ENCODE measurements at regions not wholly inside any gene's neighbourhood (a gene's known extent, or its start where the extent isn't known, plus 50 kb on each side); places are given as distances from the start of the nearest gene placed in this dataset.

DNA sequence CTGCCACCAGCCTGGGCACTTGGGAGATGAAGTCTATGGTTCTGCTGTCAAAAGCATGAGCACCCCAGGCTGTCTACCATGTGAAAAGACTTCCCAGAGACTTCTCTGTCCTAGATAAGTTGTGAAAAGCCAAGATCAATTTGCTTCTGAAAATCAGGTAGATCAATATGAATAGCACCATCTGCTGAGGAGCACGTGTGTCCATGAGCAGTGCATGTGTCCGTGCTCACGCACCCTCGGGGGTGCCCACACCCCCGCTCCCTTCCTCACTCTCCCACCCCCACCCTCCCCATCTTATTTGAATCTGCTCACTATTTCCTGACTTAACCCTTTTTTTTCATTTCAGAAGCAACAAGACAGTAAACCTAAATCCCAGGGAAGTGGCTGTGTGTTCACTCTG is 238.3 kb upstream of the SDK2 start (continued):
- TF ChIP-seq CDX4 (CRISPR knock-in tag; IDR thresholded peaks at IDR 0.05; ENCODE audit: borderline replicate concordance) (no peak), IRF2 (CRISPR knock-in tag; IDR thresholded peaks at IDR 0.05; ENCODE audit: borderline replicate concordance, low read depth) (no peak), MXD4 (CRISPR knock-in tag; IDR thresholded peaks at IDR 0.05; ENCODE audit: borderline replicate concordance) (no peak), ZNF232 (CRISPR knock-in tag; IDR thresholded peaks at IDR 0.05) (no peak), NR3C1 (CRISPR knock-in tag; conservative IDR thresholded peaks at IDR 0.05; ENCODE audit: low read depth) (no peak)

DNA sequence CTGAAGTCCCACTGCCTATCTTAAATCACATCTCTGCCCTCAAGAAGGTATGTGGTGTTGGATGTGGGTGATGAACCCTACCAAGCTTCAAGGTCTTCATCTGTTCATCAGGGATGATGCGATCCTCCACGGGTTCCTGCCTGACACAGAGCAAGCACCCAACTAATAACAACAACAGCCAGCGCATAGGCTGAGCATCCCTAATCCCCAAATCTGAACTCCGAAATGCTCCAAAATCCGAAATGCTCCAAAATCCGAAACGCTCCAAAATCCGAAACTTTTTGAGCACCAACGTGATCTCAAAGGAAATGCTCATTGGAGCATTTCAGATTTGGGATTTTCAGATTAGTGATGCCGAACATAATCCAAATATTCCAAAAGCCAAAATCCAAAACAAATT is 238.9 kb upstream of the SDK2 start:
- Mint-ChIP-seq H3K36me3 (no peaks in the 10 kb centered on the region), H3K27me3 (ENCODE audit: low read depth) (peaks cover 6% of the 10 kb centered on the region), H3K27ac (no peak overlapping the region), H3K4me1 (no peaks in the 10 kb centered on the region; the same call in 1 of the 2 replicates), H3K4me3 (no peak overlapping the region), H3K9me3 (no peaks in the 10 kb centered on the region)
- DNase-seq (ENCODE audit: low spot score) = no peak
- no peak for ATAC-seq
- ChIA-PET POLR2A (no interaction called here), CTCF (no interaction called here)
- TF ChIP-seq IRF2 (CRISPR knock-in tag; IDR thresholded peaks at IDR 0.05; ENCODE audit: borderline replicate concordance, low read depth) (no peak), ZNF281 (CRISPR knock-in tag; IDR thresholded peaks at IDR 0.05) (no peak), NR2C2 (CRISPR knock-in tag; IDR thresholded peaks at IDR 0.05) (no peak), SMAD3 (CRISPR knock-in tag; IDR thresholded peaks at IDR 0.05; ENCODE audit: borderline replicate concordance) (no peak), ATF1 (CRISPR knock-in tag; IDR thresholded peaks at IDR 0.05) (no peak), CREB1 (CRISPR knock-in tag; IDR thresholded peaks at IDR 0.05) (no peak), ZBTB21 (CRISPR knock-in tag; IDR thresholded peaks at IDR 0.05; ENCODE audit: borderline replicate concordance) (no peak)
- TF ChIP-seq, protein P1, sequence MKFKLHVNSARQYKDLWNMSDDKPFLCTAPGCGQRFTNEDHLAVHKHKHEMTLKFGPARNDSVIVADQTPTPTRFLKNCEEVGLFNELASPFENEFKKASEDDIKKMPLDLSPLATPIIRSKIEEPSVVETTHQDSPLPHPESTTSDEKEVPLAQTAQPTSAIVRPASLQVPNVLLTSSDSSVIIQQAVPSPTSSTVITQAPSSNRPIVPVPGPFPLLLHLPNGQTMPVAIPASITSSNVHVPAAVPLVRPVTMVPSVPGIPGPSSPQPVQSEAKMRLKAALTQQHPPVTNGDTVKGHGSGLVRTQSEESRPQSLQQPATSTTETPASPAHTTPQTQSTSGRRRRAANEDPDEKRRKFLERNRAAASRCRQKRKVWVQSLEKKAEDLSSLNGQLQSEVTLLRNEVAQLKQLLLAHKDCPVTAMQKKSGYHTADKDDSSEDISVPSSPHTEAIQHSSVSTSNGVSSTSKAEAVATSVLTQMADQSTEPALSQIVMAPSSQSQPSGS (CRISPR knock-in tag; IDR thresholded peaks at IDR 0.05; ENCODE audit: borderline replicate concordance, low read depth) = no peak

- Mint-ChIP-seq H3K4me3 (no peak overlapping the region), H3K4me1 (no peaks in the 10 kb centered on the region; the same call in 1 of the 2 replicates), H3K9me3 (no peaks in the 10 kb centered on the region), H3K27ac (no peak overlapping the region), H3K27me3 (ENCODE audit: low read depth) (no peaks in the 10 kb centered on the region; the same call in none of the 2 replicates), H3K36me3 (no peaks in the 10 kb centered on the region)
- ATAC-seq (no peak), DNase-seq (ENCODE audit: low spot score) (no peak)
- POLR2A ChIA-PET = no interaction called here
- CTCF ChIA-PET = no interaction called here
- TF ChIP-seq, protein P2, sequence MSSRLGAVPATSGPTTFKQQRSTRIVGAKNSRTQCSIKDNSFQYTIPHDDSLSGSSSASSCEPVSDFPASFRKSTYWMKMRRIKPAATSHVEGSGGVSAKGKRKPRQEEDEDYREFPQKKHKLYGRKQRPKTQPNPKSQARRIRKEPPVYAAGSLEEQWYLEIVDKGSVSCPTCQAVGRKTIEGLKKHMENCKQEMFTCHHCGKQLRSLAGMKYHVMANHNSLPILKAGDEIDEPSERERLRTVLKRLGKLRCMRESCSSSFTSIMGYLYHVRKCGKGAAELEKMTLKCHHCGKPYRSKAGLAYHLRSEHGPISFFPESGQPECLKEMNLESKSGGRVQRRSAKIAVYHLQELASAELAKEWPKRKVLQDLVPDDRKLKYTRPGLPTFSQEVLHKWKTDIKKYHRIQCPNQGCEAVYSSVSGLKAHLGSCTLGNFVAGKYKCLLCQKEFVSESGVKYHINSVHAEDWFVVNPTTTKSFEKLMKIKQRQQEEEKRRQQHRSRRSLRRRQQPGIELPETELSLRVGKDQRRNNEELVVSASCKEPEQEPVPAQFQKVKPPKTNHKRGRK (CRISPR knock-in tag; IDR thresholded peaks at IDR 0.05; ENCODE audit: borderline replicate concordance) = no peak
- TF ChIP-seq FOXP1 (CRISPR knock-in tag; IDR thresholded peaks at IDR 0.05; ENCODE audit: borderline replicate concordance) = no peak
- TF ChIP-seq IRF1 (CRISPR knock-in tag; IDR thresholded peaks at IDR 0.05) = no peak
- TF ChIP-seq OVOL2 (CRISPR knock-in tag; IDR thresholded peaks at IDR 0.05; ENCODE audit: borderline replicate concordance) = no peak
- TF ChIP-seq, protein P3, sequence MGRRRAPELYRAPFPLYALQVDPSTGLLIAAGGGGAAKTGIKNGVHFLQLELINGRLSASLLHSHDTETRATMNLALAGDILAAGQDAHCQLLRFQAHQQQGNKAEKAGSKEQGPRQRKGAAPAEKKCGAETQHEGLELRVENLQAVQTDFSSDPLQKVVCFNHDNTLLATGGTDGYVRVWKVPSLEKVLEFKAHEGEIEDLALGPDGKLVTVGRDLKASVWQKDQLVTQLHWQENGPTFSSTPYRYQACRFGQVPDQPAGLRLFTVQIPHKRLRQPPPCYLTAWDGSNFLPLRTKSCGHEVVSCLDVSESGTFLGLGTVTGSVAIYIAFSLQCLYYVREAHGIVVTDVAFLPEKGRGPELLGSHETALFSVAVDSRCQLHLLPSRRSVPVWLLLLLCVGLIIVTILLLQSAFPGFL (CRISPR knock-in tag; IDR thresholded peaks at IDR 0.05; ENCODE audit: borderline replicate concordance) = no peak
- TF ChIP-seq SMAD3 (CRISPR knock-in tag; IDR thresholded peaks at IDR 0.05; ENCODE audit: borderline replicate concordance) = no peak
- no peak for TF ChIP-seq ZNF121 (CRISPR knock-in tag; IDR thresholded peaks at IDR 0.05)
- TF ChIP-seq ELF4 (CRISPR knock-in tag; IDR thresholded peaks at IDR 0.05; ENCODE audit: low read depth) = no peak
- no peak for TF ChIP-seq NR1H2 (CRISPR knock-in tag; IDR thresholded peaks at IDR 0.05)
- no peak for TF ChIP-seq EMX1 (CRISPR knock-in tag; IDR thresholded peaks at IDR 0.05)
- TF ChIP-seq, protein P4, sequence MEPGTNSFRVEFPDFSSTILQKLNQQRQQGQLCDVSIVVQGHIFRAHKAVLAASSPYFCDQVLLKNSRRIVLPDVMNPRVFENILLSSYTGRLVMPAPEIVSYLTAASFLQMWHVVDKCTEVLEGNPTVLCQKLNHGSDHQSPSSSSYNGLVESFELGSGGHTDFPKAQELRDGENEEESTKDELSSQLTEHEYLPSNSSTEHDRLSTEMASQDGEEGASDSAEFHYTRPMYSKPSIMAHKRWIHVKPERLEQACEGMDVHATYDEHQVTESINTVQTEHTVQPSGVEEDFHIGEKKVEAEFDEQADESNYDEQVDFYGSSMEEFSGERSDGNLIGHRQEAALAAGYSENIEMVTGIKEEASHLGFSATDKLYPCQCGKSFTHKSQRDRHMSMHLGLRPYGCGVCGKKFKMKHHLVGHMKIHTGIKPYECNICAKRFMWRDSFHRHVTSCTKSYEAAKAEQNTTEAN (CRISPR knock-in tag; IDR thresholded peaks at IDR 0.05) = no peak
- TF ChIP-seq, protein P5, sequence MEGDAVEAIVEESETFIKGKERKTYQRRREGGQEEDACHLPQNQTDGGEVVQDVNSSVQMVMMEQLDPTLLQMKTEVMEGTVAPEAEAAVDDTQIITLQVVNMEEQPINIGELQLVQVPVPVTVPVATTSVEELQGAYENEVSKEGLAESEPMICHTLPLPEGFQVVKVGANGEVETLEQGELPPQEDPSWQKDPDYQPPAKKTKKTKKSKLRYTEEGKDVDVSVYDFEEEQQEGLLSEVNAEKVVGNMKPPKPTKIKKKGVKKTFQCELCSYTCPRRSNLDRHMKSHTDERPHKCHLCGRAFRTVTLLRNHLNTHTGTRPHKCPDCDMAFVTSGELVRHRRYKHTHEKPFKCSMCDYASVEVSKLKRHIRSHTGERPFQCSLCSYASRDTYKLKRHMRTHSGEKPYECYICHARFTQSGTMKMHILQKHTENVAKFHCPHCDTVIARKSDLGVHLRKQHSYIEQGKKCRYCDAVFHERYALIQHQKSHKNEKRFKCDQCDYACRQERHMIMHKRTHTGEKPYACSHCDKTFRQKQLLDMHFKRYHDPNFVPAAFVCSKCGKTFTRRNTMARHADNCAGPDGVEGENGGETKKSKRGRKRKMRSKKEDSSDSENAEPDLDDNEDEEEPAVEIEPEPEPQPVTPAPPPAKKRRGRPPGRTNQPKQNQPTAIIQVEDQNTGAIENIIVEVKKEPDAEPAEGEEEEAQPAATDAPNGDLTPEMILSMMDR (IDR thresholded peaks at IDR 0.05) = no peak
Measured at GRCh38 chr17:73887739-73888138, 243.5 kb upstream of the SDK2 start.
